ENCODE measurements at regions not wholly inside any gene's neighbourhood (a gene's known extent, or its start where the extent isn't known, plus 50 kb on each side); places are given as distances from the start of the nearest gene placed in this dataset.

GRCh38 chr14:80350707-80351106 is 139.4 kb upstream of the DIO2 start:
- TF ChIP-seq EZH2 (IDR thresholded peaks at IDR 0.05; ENCODE audit: insufficient read depth, poor library complexity, severe bottlenecking) (no peak), EZH2phosphoT487 (IDR thresholded peaks at IDR 0.05; ENCODE audit: insufficient read depth, low read depth) (no peak)
